ENCODE measurements at regions not wholly inside any gene's neighbourhood (a gene's known extent, or its start where the extent isn't known, plus 50 kb on each side); places are given as distances from the start of the nearest gene placed in this dataset.
"Not testable (repeated sequence)": the region's sequence is repeated elsewhere in the genome, so short reads cannot be mapped to it uniquely, and the experiment has no call there.

GRCh38 chr3:21912711-21913110 lies 161.7 kb upstream of the ZNF385D start:
- intact Hi-C loops (cut with DNase I, micrococcal nuclease), result no loop called here
- Histone ChIP-seq H3K4me3 (no peak overlapping the region), H3K4me1 (ENCODE audit: low read depth) (no peaks in the 10 kb centered on the region), H3K9me3 (no peaks in the 10 kb centered on the region), H3K36me3 (ENCODE audit: low read depth) (no peaks in the 10 kb centered on the region)
- no peak for DNase-seq
- no peak for ATAC-seq
- TF ChIP-seq, protein P1, sequence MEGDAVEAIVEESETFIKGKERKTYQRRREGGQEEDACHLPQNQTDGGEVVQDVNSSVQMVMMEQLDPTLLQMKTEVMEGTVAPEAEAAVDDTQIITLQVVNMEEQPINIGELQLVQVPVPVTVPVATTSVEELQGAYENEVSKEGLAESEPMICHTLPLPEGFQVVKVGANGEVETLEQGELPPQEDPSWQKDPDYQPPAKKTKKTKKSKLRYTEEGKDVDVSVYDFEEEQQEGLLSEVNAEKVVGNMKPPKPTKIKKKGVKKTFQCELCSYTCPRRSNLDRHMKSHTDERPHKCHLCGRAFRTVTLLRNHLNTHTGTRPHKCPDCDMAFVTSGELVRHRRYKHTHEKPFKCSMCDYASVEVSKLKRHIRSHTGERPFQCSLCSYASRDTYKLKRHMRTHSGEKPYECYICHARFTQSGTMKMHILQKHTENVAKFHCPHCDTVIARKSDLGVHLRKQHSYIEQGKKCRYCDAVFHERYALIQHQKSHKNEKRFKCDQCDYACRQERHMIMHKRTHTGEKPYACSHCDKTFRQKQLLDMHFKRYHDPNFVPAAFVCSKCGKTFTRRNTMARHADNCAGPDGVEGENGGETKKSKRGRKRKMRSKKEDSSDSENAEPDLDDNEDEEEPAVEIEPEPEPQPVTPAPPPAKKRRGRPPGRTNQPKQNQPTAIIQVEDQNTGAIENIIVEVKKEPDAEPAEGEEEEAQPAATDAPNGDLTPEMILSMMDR (IDR thresholded peaks at IDR 0.05), result no peak

DNA sequence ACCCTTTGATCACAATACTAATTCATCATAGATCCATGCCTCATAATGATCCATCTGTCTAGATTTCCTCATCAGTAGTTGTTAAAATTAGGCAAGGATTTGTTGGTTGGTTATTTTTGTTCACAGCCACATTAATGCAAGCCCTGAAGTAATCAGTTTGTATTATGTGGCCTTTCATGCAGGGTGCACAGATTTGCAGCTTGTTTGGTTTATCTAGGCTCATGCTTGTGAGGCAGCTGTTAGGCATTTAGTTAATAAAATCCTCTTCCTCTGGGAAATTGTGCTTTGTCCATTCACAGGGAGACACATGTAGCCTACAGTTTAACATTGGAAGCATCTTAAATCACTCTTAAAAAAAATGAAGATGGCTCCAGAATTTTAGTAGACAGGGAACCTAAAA lies 162.8 kb upstream of the ZNF385D start:
- intact Hi-C loops (cut with DNase I, micrococcal nuclease), result no loop called here
- Histone ChIP-seq H3K9me3 (no peaks in the 10 kb centered on the region), H3K36me3 (ENCODE audit: low read depth) (no peaks in the 10 kb centered on the region), H3K4me1 (ENCODE audit: low read depth) (no peaks in the 10 kb centered on the region), H3K4me3 (no peak overlapping the region)
- no peak for DNase-seq
- TF ChIP-seq, protein P1 (IDR thresholded peaks at IDR 0.05), result no peak
- ATAC-seq, result no peak

DNA sequence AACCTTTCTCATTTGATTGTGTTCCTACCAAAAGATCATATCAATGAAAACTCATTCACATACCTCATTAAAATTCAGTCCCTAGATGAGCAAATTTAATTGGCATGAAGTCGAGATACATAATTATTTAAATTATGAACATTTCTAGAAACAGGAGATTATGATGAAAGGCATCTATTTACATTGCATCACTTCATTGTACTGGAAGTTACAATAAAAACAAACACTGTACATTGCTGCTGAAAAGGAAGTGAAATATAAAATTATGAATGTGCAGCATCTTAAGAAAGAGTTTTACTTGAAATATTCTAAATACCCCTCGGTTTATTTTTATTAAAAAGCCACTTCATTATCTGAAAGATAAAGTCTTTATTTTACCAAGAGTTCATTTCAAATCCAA lies 163.4 kb upstream of the ZNF385D start:
- H3K36me3 ChIP-seq (ENCODE audit: low read depth), result no peaks in the 10 kb centered on the region
- intact Hi-C loops (cut with DNase I, micrococcal nuclease), result no loop called here
- TF ChIP-seq, protein P1 (IDR thresholded peaks at IDR 0.05), result no peak
- DNase-seq (no peak), ATAC-seq (no peak)
- no peaks in the 10 kb centered on the region for H3K9me3 ChIP-seq
- no peaks in the 10 kb centered on the region for H3K4me1 ChIP-seq (ENCODE audit: low read depth)
- H3K4me3 ChIP-seq, result no peak overlapping the region

DNA sequence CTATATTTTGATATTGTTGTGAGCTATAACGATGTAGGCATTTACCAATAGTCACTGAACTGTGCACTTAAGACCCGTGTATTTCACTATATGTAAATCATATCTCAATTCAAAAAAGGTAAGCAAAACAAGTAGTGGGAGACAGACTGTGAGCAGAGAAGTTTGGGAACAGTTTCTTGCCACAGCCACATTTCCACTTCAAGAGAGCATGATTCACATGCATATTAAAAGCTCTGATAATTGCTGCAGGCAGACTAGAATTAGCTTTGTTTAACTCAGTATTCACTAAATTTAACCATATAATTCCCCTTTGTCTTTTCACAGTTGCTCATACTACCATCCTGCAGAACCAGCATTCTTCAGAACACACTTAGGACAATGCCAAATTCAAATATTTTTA lies 168.4 kb upstream of the ZNF385D start:
- Histone ChIP-seq H3K4me1 (ENCODE audit: low read depth) (no peaks in the 10 kb centered on the region), H3K4me3 (no peak overlapping the region), H3K36me3 (ENCODE audit: low read depth) (no peaks in the 10 kb centered on the region), H3K9me3 (peaks cover 10% of the 10 kb centered on the region)
- TF ChIP-seq, protein P1 (IDR thresholded peaks at IDR 0.05), result no peak
- ATAC-seq (no peak), DNase-seq (no peak)
- intact Hi-C loops (cut with DNase I, micrococcal nuclease), result no loop called here

DNA sequence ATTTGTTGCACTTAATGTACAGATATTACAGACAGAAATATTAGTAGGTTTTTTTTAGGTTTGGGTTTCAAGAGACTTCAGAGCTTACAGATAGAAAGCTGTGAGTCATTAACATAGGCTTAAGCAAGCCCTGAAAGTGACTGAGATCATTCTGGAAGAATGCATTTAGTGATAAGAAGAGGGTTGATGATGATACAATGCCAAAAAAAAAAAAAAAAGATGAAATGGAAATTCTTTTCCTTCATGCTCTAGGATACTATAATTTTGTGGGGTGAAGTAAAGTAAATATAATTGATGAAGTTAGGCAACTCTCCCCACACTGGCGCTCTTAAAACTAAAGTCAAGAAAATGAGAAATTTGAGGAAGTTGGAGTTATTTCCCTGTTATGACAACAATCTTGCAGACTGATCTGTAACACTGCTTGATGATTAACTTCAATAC lies 169.4 kb upstream of the ZNF385D start:
- DNase-seq (no peak), ATAC-seq (no peak)
- TF ChIP-seq, protein P1 (IDR thresholded peaks at IDR 0.05), result no peak
- no peaks in the 10 kb centered on the region for H3K4me1 ChIP-seq (ENCODE audit: low read depth)
- peaks cover 10% of the 10 kb centered on the region for H3K9me3 ChIP-seq
- no peaks in the 10 kb centered on the region for H3K36me3 ChIP-seq (ENCODE audit: low read depth)
- H3K4me3 ChIP-seq, result no peak overlapping the region
- intact Hi-C loops (cut with DNase I, micrococcal nuclease), result no loop called here

GRCh38 chr3:21923156-21923555 lies 172.1 kb upstream of the ZNF385D start:
- ATAC-seq; H3K36me3 ChIP-seq (ENCODE audit: low read depth); intact Hi-C loops (cut with DNase I, micrococcal nuclease); H3K4me3 ChIP-seq; DNase-seq; H3K4me1 ChIP-seq (ENCODE audit: low read depth): not testable (repeated sequence)
- H3K9me3 ChIP-seq, result peaks cover 10% of the 10 kb centered on the region

Data from mucosa of descending colon (tissue), 3 donors.